Esophagus (tissue), 2 donors: ENCODE measurements at regions not wholly inside any gene's neighbourhood (a gene's known extent, or its start where the extent isn't known, plus 50 kb on each side); places are given as distances from the start of the nearest gene placed in this dataset.
"Not testable (repeated sequence)": the region's sequence is repeated elsewhere in the genome, so short reads cannot be mapped to it uniquely, and the experiment has no call there.

Source experiments
- H3K27ac ChIP-seq, 2 donors: one replicate each; pipeline ENCODE4 v1.5.1; 2013; ENCODE audit warnings: low read depth in 2 of 2, mild to moderate bottlenecking in 2 of 2, inconsistent platforms in 1 of 2, low read length in 1 of 2, moderate library complexity in 1 of 2
- H3K27me3 ChIP-seq, 2 donors: one replicate each; pipeline ENCODE4 v1.6.1; 2013; ENCODE audit warnings: low read length in 2 of 2, control low read depth in 1 of 2, mild to moderate bottlenecking in 1 of 2; ENCODE audit not compliant: insufficient read depth in 2 of 2, control insufficient read depth in 1 of 2
- H3K36me3 ChIP-seq, 2 donors: one replicate each; pipeline ENCODE4 v1.6.1; 2013; ENCODE audit warnings: low read length in 1 of 2; ENCODE audit not compliant: control insufficient read depth in 2 of 2, insufficient read depth in 2 of 2
- H3K4me1 ChIP-seq, 2 donors: one replicate each; pipeline ENCODE4 v1.6.1; 2013; ENCODE audit warnings: low read length in 1 of 2; ENCODE audit not compliant: control insufficient read depth in 2 of 2, insufficient read depth in 2 of 2
- H3K4me3 ChIP-seq, 2 donors: one replicate each; pipeline ENCODE4 v1.5.1; 2013; ENCODE audit warnings: low read length in 2 of 2, mild to moderate bottlenecking in 2 of 2, low read depth in 1 of 2, moderate library complexity in 1 of 2
- H3K9me3 ChIP-seq, 2 donors: one replicate each; pipeline ENCODE4 v1.6.1; 2013; ENCODE audit warnings: mild to moderate bottlenecking in 2 of 2, low read depth in 1 of 2, low read length in 1 of 2, moderate library complexity in 1 of 2; ENCODE audit not compliant: control insufficient read depth in 2 of 2, insufficient read depth in 1 of 2
- WGBS, 2 donors: extraction: QIAGEN DNeasy Blood & Tissue Kit; methylation state at CpG; one replicate each; pipeline ENCODE4 v1.1.7; 2013; 5-methylcytosine and 5-hydroxymethylcytosine counted together
- donor health status: healthy with polysubstance abuse.
- donor health status: Bipolar disorder and iron deficiency.

DNA sequence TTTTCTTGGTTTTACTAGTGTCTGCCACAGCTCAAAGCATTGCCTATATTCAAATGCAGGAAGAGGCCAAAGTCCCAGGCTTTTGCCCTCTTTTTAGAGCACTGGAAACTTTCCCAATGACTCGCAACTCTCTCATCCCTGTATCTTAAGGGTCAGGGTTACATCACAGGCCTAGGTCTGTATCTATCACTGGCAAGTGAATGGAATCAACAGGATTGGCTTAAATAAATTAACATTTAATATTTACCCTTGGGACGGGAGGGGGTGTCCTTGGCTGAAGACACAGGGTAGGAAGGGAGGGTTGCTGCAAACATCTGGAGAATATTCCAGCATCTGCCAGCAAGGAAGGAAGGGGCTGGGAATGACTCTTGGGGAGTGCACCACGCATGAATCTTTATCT, 242.6 kb downstream of the SLC4A3 start:
- Histone ChIP-seq H3K4me1 (no peaks in the 10 kb centered on the region), H3K4me3 (no peak overlapping the region), H3K9me3 (no peaks in the 10 kb centered on the region), H3K27ac (no peak overlapping the region), H3K27me3 (peaks cover 0 to 4% of the 10 kb centered on the region in 2 donors), H3K36me3 (no peaks in the 10 kb centered on the region)
- 64 to 71% methylated on average over 3 of the region's 3 CpGs for WGBS, 2 donors

DNA sequence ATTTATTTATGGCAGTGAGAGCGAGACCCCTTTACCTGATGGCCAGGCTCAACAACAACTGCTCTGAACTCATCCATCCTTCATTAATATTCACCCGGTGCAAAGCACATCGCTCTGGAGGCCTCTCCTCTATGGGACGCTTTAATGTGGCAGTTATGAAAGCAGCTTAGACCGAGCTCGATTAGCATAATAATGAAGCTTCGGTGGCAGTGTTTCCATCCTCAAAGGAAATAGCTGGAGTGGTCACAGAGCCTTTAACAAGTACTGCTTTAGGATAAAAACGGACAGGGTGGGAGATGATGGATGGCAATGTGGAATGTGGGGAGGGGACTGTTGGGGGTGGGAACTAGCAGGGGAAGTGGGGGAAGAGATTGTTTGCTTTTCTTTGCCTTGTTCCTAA, 243.9 kb downstream of the SLC4A3 start:
- WGBS, 2 donors: 59 to 73% methylated on average over 8 of the region's 8 CpGs
- H3K9me3 ChIP-seq: no peaks in the 10 kb centered on the region
- H3K27ac ChIP-seq: no peak overlapping the region
- no peaks in the 10 kb centered on the region for H3K4me1 ChIP-seq
- H3K4me3 ChIP-seq: no peak overlapping the region
- no peaks in the 10 kb centered on the region for H3K36me3 ChIP-seq
- H3K27me3 ChIP-seq: peaks cover 0 to 4% of the 10 kb centered on the region in 2 donors

DNA sequence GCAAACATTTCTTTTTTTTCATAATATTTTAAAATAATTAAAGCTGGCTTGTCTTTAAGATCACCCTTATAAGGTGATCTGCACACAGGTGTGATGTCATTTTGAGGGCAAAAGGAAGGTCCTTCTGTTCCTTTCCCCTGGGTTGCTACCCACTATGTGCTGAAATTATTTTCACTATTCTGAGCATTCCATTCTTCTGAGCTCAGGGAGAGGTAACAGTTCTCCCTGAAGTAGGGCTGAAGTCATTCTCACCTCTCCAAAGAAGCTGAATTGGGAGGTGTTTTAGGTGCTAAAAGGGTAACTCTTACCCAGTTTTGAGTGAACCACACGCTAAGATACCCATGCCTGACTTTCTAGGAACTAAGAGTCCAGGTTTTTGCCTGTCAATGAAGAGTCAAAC, 247.6 kb downstream of the SLC4A3 start:
- WGBS, 2 donors: 83 to 86% methylated on average over 1 of the region's 1 CpG
- H3K9me3 ChIP-seq: no peaks in the 10 kb centered on the region
- peaks cover 0 to 4% of the 10 kb centered on the region in 2 donors for H3K27me3 ChIP-seq
- H3K4me1 ChIP-seq: no peaks in the 10 kb centered on the region
- no peak overlapping the region for H3K27ac ChIP-seq
- H3K36me3 ChIP-seq: no peaks in the 10 kb centered on the region
- H3K4me3 ChIP-seq: no peak overlapping the region

DNA sequence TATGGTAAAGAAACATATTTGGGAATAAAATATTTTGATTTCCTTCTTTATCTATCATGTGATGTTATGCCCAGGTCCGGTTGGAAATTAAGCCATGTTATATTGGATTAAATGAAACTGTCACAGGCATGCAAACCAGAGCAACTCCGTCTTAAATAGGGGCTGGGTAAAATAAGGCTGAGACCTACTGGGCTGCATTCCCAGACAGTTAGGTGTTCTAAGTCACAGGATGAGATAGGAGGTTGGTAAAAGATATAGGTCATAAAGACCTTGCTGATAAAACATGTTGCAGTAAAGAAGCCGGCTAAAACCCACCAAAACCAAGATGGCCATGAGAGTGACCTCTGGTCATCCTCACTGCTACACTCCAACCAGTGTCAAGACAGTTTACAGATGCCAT, 248.6 kb downstream of the SLC4A3 start:
- H3K4me1 ChIP-seq, H3K27ac ChIP-seq, H3K9me3 ChIP-seq, H3K27me3 ChIP-seq, H3K36me3 ChIP-seq, H3K4me3 ChIP-seq: not testable (repeated sequence)
- WGBS, 2 donors: 72 to 81% methylated on average over 3 of the region's 3 CpGs

DNA sequence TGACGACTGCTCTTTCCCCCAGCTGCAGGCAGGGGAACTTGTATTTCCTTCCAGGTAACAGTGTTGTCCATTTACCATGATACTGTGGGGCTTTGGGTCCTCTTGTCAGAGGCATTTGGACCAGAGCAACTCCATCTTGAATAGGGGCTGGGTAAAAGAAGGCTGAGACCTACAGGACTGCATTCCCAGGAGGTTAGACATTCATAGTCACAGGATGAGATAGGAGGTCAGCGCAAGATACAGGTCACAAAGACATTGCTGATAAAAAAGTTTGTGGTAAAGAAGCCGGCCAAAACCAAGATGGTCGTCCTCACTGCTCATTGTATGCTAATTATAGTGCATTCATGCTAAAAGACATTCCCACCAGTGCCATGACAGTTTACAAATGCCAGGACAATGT, 249.5 kb downstream of the SLC4A3 start:
- Histone ChIP-seq H3K27ac (no peak overlapping the region), H3K4me1 (no peaks in the 10 kb centered on the region), H3K36me3 (no peaks in the 10 kb centered on the region), H3K9me3 (no peaks in the 10 kb centered on the region), H3K27me3 (peaks cover 0 to 4% of the 10 kb centered on the region in 2 donors), H3K4me3 (no peak overlapping the region)
- 85 to 87% methylated on average over 4 of the region's 4 CpGs for WGBS, 2 donors

DNA sequence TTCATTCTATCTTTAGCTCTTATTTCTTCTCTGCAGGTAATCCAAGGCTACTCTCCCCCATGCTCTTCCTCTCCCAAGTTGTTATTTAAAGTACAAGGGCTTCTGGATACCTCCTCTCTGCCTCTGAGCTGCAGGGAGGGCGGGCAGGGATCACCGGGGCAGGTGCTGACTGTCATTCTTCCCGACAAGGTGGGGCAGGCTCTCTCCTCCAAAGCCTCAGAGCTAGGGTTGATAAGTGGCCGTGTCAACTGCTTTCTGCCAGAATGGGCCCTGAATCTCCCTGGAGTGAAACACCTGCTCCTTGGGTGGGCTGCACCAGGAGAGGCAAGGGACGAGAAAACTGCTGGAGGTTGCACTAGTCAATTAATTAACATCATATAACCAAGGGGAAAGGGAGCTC, 250.3 kb downstream of the SLC4A3 start:
- 45 to 46% methylated on average over 5 of the region's 5 CpGs for WGBS, 2 donors
- H3K4me3 ChIP-seq: no peak overlapping the region
- no peaks in the 10 kb centered on the region for H3K36me3 ChIP-seq
- H3K27ac ChIP-seq: no peak overlapping the region
- no peaks in the 10 kb centered on the region for H3K4me1 ChIP-seq
- peaks cover 0 to 4% of the 10 kb centered on the region in 2 donors for H3K27me3 ChIP-seq
- H3K9me3 ChIP-seq: no peaks in the 10 kb centered on the region

DNA sequence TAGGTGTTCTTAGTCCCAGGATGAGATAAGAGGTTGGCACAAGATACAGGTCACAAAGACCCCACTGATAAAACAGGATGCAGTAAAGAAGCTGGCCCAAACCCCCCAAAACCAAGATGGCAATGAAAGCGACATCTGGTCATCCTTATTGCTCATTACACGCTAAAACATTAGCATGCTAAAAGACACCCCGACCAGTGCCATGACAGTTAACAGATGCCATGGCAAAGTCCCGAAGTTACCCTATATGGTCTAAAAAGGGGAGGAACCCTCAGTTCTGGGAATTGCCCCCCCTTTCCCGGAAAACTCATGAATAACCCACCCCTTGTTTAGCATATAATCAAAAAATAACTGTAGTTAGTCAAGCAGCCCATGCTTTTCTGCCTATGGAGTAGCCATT, 251.1 kb downstream of the SLC4A3 start:
- H3K4me1 ChIP-seq: no peaks in the 10 kb centered on the region
- no peaks in the 10 kb centered on the region for H3K36me3 ChIP-seq
- H3K9me3 ChIP-seq: no peaks in the 10 kb centered on the region
- 87% methylated on average over 5 of the region's 5 CpGs for WGBS, 2 donors
- no peak overlapping the region for H3K4me3 ChIP-seq
- no peaks in the 10 kb centered on the region for H3K27me3 ChIP-seq
- no peak overlapping the region for H3K27ac ChIP-seq

DNA sequence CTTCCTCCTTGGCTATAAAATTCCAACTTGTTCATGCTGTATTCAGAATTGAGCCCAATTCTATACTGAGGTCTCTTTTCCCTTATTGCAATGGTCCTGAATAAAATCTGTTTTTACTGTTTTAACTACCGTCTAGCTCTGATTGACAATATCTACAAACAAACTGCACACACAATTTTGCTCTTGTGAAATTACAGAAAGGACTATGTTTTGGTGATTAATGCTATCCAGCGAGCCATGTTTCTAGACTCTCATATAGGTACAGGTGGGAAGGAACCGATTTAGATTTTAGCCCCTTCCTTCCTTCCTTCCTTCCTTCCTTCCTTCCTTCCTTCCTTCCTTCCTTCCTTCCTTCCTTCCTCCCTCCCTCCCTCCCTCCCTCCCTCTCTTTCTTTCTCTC, 254.4 kb downstream of the SLC4A3 start:
- Histone ChIP-seq H3K9me3 (no peaks in the 10 kb centered on the region), H3K4me1 (no peaks in the 10 kb centered on the region), H3K27me3 (no peaks in the 10 kb centered on the region), H3K36me3 (no peaks in the 10 kb centered on the region), H3K4me3 (no peak overlapping the region), H3K27ac (no peak overlapping the region)
- WGBS, 2 donors: 84 to 85% methylated on average over 3 of the region's 3 CpGs

DNA sequence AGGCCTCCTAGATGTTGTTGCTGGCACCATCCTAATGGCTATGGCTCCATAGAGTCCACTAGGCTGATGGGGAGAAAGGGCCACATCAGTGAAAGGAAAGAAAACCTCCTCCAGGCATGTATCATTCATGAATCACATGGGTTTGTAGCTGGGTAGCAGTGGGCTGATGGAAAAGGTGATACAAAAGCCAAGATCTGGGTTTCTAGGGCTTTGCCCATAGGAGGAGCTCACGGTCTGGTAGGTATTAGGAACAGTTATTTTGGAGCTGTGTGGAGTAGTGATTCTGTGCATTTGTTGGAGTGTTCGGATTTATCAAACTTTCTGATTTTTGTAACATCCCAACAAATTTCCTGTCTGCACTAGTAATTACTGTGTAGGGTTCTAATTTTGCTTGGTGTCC, 259.2 kb downstream of the SLC4A3 start:
- WGBS, 2 donors: 82 to 88% methylated on average over 2 of the region's 2 CpGs
- Histone ChIP-seq H3K36me3 (no peaks in the 10 kb centered on the region), H3K27me3 (no peaks in the 10 kb centered on the region), H3K4me1 (no peaks in the 10 kb centered on the region), H3K27ac (no peak overlapping the region), H3K9me3 (no peaks in the 10 kb centered on the region), H3K4me3 (no peak overlapping the region)

DNA sequence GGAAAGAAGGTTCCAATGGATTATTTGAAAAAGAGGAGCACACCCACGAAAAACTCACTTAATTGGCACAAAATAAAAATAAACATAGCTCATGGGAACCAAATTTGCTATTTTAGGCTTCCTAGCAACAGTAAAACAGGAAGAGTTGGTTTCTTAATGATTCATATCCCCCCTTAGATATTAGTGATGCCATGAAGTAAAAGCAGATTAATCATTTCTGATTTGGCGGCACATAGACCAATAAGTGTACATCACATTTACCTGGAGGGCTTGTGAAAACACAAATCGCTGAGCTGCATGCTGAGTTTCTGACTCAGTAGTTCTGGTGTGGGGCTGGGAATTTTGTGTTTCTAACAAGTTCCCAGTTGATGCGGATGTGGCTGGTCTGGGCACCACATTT, 260.4 kb downstream of the SLC4A3 start:
- Histone ChIP-seq H3K4me1 (no peaks in the 10 kb centered on the region), H3K36me3 (no peaks in the 10 kb centered on the region), H3K27ac (no peak overlapping the region), H3K4me3 (no peak overlapping the region), H3K27me3 (no peaks in the 10 kb centered on the region), H3K9me3 (no peaks in the 10 kb centered on the region)
- 57 to 67% methylated on average over 4 of the region's 4 CpGs for WGBS, 2 donors
